ENCODE measurements at regions not wholly inside any gene's neighbourhood (a gene's known extent, or its start where the extent isn't known, plus 50 kb on each side); places are given as distances from the start of the nearest gene placed in this dataset.

- TF ChIP-seq CTCF (IDR thresholded peaks at IDR 0.05), result no peak
- H3K27ac ChIP-seq, result no peak overlapping the region
- intact Hi-C loops (cut with DNase I; ENCODE audit: low total_unique reads), result no loop called here
- H3K27me3 ChIP-seq, result no peaks in the 10 kb centered on the region
- no peaks in the 10 kb centered on the region for H3K4me1 ChIP-seq
- H3K9me3 ChIP-seq, result no peaks in the 10 kb centered on the region
- DNase-seq, result no peak
- WGBS, 2 donors, result 67 to 76% methylated on average over 12 of the region's 12 CpGs
- H3K4me3 ChIP-seq, result no peak overlapping the region
- H3K36me3 ChIP-seq (ENCODE audit: low read depth, missing control alignments), result no peaks in the 10 kb centered on the region
Observed at GRCh38 chr17:43330876-43331639, 67.7 kb upstream of the ARL4D start.

GRCh38 chr17:43329183-43329582 lies 69.6 kb upstream of the ARL4D start:
- Histone ChIP-seq H3K4me1 (no peaks in the 10 kb centered on the region), H3K27ac (no peak overlapping the region), H3K9me3 (no peaks in the 10 kb centered on the region), H3K36me3 (ENCODE audit: low read depth, missing control alignments) (no peaks in the 10 kb centered on the region), H3K27me3 (no peaks in the 10 kb centered on the region), H3K4me3 (no peak overlapping the region)
- 60 to 62% methylated on average over 6 of the region's 6 CpGs for WGBS, 2 donors
- intact Hi-C loops (cut with DNase I; ENCODE audit: low total_unique reads), result no loop called here
- no peak for TF ChIP-seq POLR2A (IDR thresholded peaks at IDR 0.05)
- TF ChIP-seq CTCF (IDR thresholded peaks at IDR 0.05), result no peak
- no peak for DNase-seq

- no peaks in the 10 kb centered on the region for H3K4me1 ChIP-seq
- no peak for TF ChIP-seq CTCF (IDR thresholded peaks at IDR 0.05)
- TF ChIP-seq POLR2A (IDR thresholded peaks at IDR 0.05), result no peak
- DNase-seq, result no peak
- no peaks in the 10 kb centered on the region for H3K36me3 ChIP-seq (ENCODE audit: low read depth, missing control alignments)
- H3K27ac ChIP-seq, result no peak overlapping the region
- H3K27me3 ChIP-seq, result no peaks in the 10 kb centered on the region
- no peaks in the 10 kb centered on the region for H3K9me3 ChIP-seq
- WGBS, 2 donors, result 47 to 54% methylated on average over 3 of the region's 3 CpGs
- no peak overlapping the region for H3K4me3 ChIP-seq
- intact Hi-C loops (cut with DNase I; ENCODE audit: low total_unique reads), result no loop called here
Observed at GRCh38 chr17:43328650-43329049, 70.1 kb upstream of the ARL4D start.

GRCh38 chr17:43327834-43328420 lies 70.9 kb upstream of the ARL4D start:
- no peaks in the 10 kb centered on the region for H3K27me3 ChIP-seq
- DNase-seq, result no peak
- no peaks in the 10 kb centered on the region for H3K36me3 ChIP-seq (ENCODE audit: low read depth, missing control alignments)
- no peak overlapping the region for H3K27ac ChIP-seq
- H3K9me3 ChIP-seq, result no peaks in the 10 kb centered on the region
- no peaks in the 10 kb centered on the region for H3K4me1 ChIP-seq
- intact Hi-C loops (cut with DNase I; ENCODE audit: low total_unique reads), result no loop called here
- H3K4me3 ChIP-seq, result no peak overlapping the region
- WGBS, 2 donors, result 42 to 58% methylated on average over 9 of the region's 9 CpGs
- no peak for TF ChIP-seq CTCF (IDR thresholded peaks at IDR 0.05)
- TF ChIP-seq POLR2A (IDR thresholded peaks at IDR 0.05), result no peak

- Histone ChIP-seq H3K4me3 (no peak overlapping the region), H3K36me3 (ENCODE audit: low read depth, missing control alignments) (no peaks in the 10 kb centered on the region), H3K27me3 (no peaks in the 10 kb centered on the region), H3K27ac (no peak overlapping the region), H3K9me3 (no peaks in the 10 kb centered on the region), H3K4me1 (no peaks in the 10 kb centered on the region)
- intact Hi-C loops (cut with DNase I; ENCODE audit: low total_unique reads), result no loop called here
- TF ChIP-seq POLR2A (IDR thresholded peaks at IDR 0.05) (no peak), CTCF (IDR thresholded peaks at IDR 0.05) (no peak)
- DNase-seq, result no peak
- WGBS, 2 donors, result 53 to 64% methylated on average over 4 of the region's 4 CpGs
Observed at GRCh38 chr17:43327421-43327820, 71.4 kb upstream of the ARL4D start.

All from testis (tissue), 2 donors.